Loucy (cell line): ENCODE measurements at regions not wholly inside any gene's neighbourhood (a gene's known extent, or its start where the extent isn't known, plus 50 kb on each side); places are given as distances from the start of the nearest gene placed in this dataset.

Experiments used
- H2AFZ ChIP-seq: fragments of 200-600 bp; sonication (generic); 2 replicates; pipeline ENCODE4 v1.6.0; 2016; ENCODE audit warnings: antibody characterized with exemption, mild to moderate bottlenecking, low read length, moderate library complexity
- H3F3A ChIP-seq: fragments of 200-600 bp; 2 replicates; pipeline ENCODE4 v1.6.0; 2016; ENCODE audit warnings: antibody characterized with exemption, low read depth, mild to moderate bottlenecking
- H3K27me3 ChIP-seq: fragments of 200-600 bp; sonication (generic); 2 replicates; pipeline ENCODE4 v1.6.1; 2014; ENCODE audit warnings: low read length, mild to moderate bottlenecking; ENCODE audit not compliant: insufficient read depth, poor library complexity, severe bottlenecking
- H3K36me3 ChIP-seq: fragments of 200-600 bp; sonication (generic); 2 replicates; pipeline ENCODE4 v1.6.1; 2016; ENCODE audit warnings: low read length; ENCODE audit not compliant: insufficient read depth
- H3K4me1 ChIP-seq: fragments of 200-600 bp; sonication (generic); 2 replicates; pipeline ENCODE4 v1.5.1; 2014; ENCODE audit warnings: low read length, mild to moderate bottlenecking; ENCODE audit not compliant: insufficient read depth, poor library complexity, severe bottlenecking
- H3K4me2 ChIP-seq: fragments of 200-600 bp; sonication (generic); 2 replicates; pipeline ENCODE4 v1.6.0; 2014; ENCODE audit warnings: antibody characterized with exemption, low read length, low read depth, mild to moderate bottlenecking; ENCODE audit not compliant: poor library complexity, severe bottlenecking
- H3K4me3 ChIP-seq: fragments of 200-600 bp; sonication (generic); 2 replicates; pipeline ENCODE4 v1.5.1; 2014; ENCODE audit warnings: low read length, mild to moderate bottlenecking, mixed read lengths; ENCODE audit not compliant: poor library complexity, severe bottlenecking
- H3K79me2 ChIP-seq: fragments of 200-600 bp; sonication (generic); 2 replicates; pipeline ENCODE4 v1.6.1; 2014; ENCODE audit warnings: low read length; ENCODE audit not compliant: insufficient read depth
- H3K9ac ChIP-seq: fragments of 200-600 bp; sonication (generic); 2 replicates; pipeline ENCODE4 v1.6.0; 2014; ENCODE audit warnings: mild to moderate bottlenecking, low read depth, low read length, moderate library complexity; ENCODE audit not compliant: poor library complexity, severe bottlenecking
- H3K9me2 ChIP-seq: fragments of 200-600 bp; sonication (generic); replicated peaks from 2 replicates; pipeline ENCODE4 v1.6.1; 2016; ENCODE audit warnings: low read depth, low read length, mixed read lengths
- H3K9me3 ChIP-seq: fragments of 200-600 bp; sonication (generic); 2 replicates; pipeline ENCODE4 v1.6.1; 2014; ENCODE audit warnings: mild to moderate bottlenecking, antibody characterized with exemption, low read length, low read depth; ENCODE audit not compliant: insufficient read depth
- H4K20me1 ChIP-seq: fragments of 200-600 bp; sonication (generic); 2 replicates; pipeline ENCODE4 v1.6.0; 2014; ENCODE audit warnings: antibody characterized with exemption, low read length, mild to moderate bottlenecking; ENCODE audit not compliant: insufficient read depth, poor library complexity, severe bottlenecking
- EZH2phosphoT487 ChIP-seq: fragments of 200-600 bp; IDR thresholded peaks from 2 replicates; pipeline ENCODE4 v1.6.1; 2018; ENCODE audit warnings: antibody characterized with exemption, mild to moderate bottlenecking, moderate library complexity, borderline replicate concordance
- TF ChIP-seq, protein P1 (sequence below): fragments of 200-600 bp; sonication (generic); conservative IDR thresholded peaks from 2 replicates; pipeline ENCODE4 v1.5.1; 2014; ENCODE audit warnings: mild to moderate bottlenecking, antibody characterized with exemption, low read length

DNA sequence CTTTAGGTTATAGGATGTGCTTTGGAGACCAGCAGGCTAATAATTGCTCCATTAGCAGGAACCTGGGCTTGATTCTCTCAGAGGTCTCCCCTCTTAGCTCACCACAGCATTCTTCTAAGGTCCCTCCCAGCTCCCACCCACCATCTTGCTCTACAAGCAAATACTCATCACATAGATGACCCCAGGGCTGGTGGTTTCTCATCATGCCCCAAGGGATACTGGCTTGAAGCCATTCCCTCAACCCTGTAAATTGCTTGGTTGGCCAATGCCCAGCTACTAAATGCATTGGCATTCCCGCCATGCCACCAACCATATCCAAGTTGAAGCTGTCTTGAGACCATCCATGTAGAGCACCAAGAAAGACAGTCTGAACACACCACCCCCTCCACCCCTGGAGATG lies 130.2 kb upstream of the NCAM1 start:
- no peaks in the 10 kb centered on the region for H3K27me3 ChIP-seq
- no peaks in the 10 kb centered on the region for H3K79me2 ChIP-seq
- no peaks in the 10 kb centered on the region for H3K4me1 ChIP-seq
- H3K36me3 ChIP-seq = no peaks in the 10 kb centered on the region
- H2AFZ ChIP-seq = no peak overlapping the region
- no peaks in the 10 kb centered on the region for H4K20me1 ChIP-seq
- no peak overlapping the region for H3K9ac ChIP-seq
- no peaks in the 10 kb centered on the region for H3F3A ChIP-seq
- no peaks in the 10 kb centered on the region for H3K9me2 ChIP-seq
- TF ChIP-seq EZH2phosphoT487 = no peak
- TF ChIP-seq, protein P1, sequence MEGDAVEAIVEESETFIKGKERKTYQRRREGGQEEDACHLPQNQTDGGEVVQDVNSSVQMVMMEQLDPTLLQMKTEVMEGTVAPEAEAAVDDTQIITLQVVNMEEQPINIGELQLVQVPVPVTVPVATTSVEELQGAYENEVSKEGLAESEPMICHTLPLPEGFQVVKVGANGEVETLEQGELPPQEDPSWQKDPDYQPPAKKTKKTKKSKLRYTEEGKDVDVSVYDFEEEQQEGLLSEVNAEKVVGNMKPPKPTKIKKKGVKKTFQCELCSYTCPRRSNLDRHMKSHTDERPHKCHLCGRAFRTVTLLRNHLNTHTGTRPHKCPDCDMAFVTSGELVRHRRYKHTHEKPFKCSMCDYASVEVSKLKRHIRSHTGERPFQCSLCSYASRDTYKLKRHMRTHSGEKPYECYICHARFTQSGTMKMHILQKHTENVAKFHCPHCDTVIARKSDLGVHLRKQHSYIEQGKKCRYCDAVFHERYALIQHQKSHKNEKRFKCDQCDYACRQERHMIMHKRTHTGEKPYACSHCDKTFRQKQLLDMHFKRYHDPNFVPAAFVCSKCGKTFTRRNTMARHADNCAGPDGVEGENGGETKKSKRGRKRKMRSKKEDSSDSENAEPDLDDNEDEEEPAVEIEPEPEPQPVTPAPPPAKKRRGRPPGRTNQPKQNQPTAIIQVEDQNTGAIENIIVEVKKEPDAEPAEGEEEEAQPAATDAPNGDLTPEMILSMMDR = no peak
- H3K4me3 ChIP-seq = no peak overlapping the region
- no peaks in the 10 kb centered on the region for H3K9me3 ChIP-seq
- H3K4me2 ChIP-seq = no peak overlapping the region

DNA sequence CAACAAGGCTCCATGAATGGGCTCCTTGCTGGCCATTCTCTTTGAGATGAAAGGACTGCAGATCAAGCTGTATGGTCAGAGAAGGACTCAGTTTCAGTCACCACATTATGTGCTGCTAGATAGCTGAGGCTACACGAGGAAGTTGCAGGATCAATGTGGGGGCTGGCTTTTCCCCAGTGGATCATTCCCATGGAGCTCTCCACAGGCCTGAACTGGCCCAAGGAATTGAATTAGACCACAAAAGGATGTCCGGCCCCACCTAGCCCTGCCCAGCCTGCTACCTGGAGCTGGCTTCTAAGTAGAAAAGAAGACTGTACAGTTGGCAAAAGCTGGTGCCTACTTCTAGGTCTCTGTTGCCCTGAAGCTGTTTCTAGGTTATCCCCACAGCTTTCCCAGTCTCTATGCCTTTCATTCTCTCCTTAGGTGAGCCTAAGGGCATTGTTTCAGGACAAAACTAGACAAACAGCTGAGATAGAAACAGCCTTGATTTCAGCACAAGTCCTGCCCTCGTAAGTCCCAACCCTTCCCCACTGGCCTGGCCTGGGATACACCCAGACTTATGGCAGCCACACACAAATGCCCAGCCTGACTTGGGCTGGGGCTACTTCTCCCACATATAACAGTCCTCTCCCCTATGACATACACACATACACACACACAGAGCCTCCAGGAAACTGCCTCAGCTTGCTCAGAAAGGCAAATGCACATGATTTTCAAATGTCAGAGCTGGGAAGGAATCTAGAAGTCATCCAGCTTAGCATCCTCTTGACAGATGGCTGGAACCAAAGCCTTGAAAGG lies 129.1 kb upstream of the NCAM1 start:
- H3K4me1 ChIP-seq = no peaks in the 10 kb centered on the region
- H3K36me3 ChIP-seq = no peaks in the 10 kb centered on the region
- TF ChIP-seq, protein P1 = no peak

DNA sequence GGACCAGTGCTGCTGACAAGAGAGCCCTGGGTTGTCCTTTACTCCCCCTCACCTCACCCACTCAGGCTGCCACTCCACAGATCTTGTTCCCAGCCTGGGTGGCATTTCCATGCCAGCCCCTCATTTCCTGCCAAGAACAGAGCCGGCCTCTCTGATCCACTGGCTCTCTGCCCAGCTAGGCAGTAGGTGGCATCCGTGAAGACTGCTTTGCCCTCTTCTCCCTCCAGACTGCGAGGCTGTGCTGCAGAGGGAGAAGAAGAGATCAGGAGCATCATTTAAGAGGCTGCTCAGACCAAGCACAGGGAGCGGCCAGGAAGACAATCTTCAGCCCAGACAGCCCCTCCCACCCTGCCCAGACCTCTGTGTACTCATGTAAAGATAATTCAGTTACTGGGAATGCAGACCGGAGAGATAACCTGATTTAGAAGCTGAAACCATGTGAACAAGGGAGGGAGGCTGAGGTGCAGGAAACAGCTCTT lies 126.9 kb upstream of the NCAM1 start:
- TF ChIP-seq, protein P1 = no peak
- no peak for TF ChIP-seq EZH2phosphoT487
- Histone ChIP-seq H3K4me2 (no peak overlapping the region), H3K36me3 (no peaks in the 10 kb centered on the region), H3K9me2 (no peaks in the 10 kb centered on the region), H3K4me3 (no peak overlapping the region), H3F3A (no peaks in the 10 kb centered on the region), H2AFZ (no peak overlapping the region), H3K79me2 (no peaks in the 10 kb centered on the region), H3K9me3 (no peaks in the 10 kb centered on the region), H3K27me3 (no peaks in the 10 kb centered on the region), H3K9ac (no peak overlapping the region), H4K20me1 (no peaks in the 10 kb centered on the region), H3K4me1 (no peaks in the 10 kb centered on the region)

More for the DNA sequence above, 129.1 kb upstream of the NCAM1 start:
- Histone ChIP-seq H4K20me1 (no peaks in the 10 kb centered on the region), H3K9ac (no peak overlapping the region), H3K4me3 (no peak overlapping the region), H3K27me3 (no peaks in the 10 kb centered on the region), H3F3A (no peaks in the 10 kb centered on the region), H3K4me2 (no peak overlapping the region), H3K9me3 (no peaks in the 10 kb centered on the region), H3K79me2 (no peaks in the 10 kb centered on the region), H3K9me2 (no peaks in the 10 kb centered on the region), H2AFZ (no peak overlapping the region)
